Kidney epithelial cell (primary cell): ENCODE measurements at regions not wholly inside any gene's neighbourhood (a gene's known extent, or its start where the extent isn't known, plus 50 kb on each side); places are given as distances from the start of the nearest gene placed in this dataset.
"Not testable (repeated sequence)": the region's sequence is repeated elsewhere in the genome, so short reads cannot be mapped to it uniquely, and the experiment has no call there.

Experiments
- DNase-seq: peaks from one replicate; pipeline ENCODE4 v3.0.0-alpha.2; 2010; ENCODE audit warnings: low read depth
- H3K27me3 ChIP-seq: 2 replicates; pipeline ENCODE4 v1.6.0; 2011; ENCODE audit warnings: low read length; ENCODE audit not compliant: control insufficient read depth, insufficient read depth
- H3K36me3 ChIP-seq: 2 replicates; pipeline ENCODE4 v1.5.1; 2011; ENCODE audit warnings: low read length; ENCODE audit not compliant: control insufficient read depth, insufficient read depth
- H3K4me3 ChIP-seq: 2 replicates; pipeline ENCODE4 v1.5.1; 2011; ENCODE audit warnings: low read depth, mild to moderate bottlenecking, control low read depth, low read length
- TF ChIP-seq, protein P1 (sequence below): IDR thresholded peaks from 2 replicates; pipeline ENCODE4 v1.5.1; 2011; ENCODE audit warnings: mild to moderate bottlenecking, moderate library complexity, low read length, control low read depth, inconsistent platforms; ENCODE audit not compliant: insufficient read depth, poor library complexity, severe bottlenecking

DNA sequence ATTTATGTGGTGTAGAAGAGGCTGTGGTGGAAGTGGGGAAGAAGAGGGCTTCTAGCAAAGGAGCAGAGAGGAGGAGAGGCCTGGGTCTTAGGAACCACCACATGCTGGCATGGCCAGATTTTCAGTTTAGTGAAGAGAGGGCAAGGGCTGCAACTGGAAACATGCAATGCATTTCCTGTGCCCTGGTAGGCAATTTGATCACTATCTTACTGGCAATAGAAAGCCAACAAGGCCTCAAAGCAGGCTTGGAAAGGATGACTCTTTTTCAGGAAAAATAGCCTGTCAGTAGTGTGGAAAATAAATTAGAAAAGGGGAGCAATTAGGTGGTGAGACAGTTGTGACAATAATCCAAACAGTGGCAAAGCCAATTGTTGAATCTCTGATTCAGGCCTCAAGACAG is 501.9 kb upstream of the ZFP42 start:
- Histone ChIP-seq H3K4me3 (no peak overlapping the region), H3K27me3 (no peaks in the 10 kb centered on the region), H3K36me3 (no peaks in the 10 kb centered on the region)
- no peak for DNase-seq
- TF ChIP-seq, protein P1, sequence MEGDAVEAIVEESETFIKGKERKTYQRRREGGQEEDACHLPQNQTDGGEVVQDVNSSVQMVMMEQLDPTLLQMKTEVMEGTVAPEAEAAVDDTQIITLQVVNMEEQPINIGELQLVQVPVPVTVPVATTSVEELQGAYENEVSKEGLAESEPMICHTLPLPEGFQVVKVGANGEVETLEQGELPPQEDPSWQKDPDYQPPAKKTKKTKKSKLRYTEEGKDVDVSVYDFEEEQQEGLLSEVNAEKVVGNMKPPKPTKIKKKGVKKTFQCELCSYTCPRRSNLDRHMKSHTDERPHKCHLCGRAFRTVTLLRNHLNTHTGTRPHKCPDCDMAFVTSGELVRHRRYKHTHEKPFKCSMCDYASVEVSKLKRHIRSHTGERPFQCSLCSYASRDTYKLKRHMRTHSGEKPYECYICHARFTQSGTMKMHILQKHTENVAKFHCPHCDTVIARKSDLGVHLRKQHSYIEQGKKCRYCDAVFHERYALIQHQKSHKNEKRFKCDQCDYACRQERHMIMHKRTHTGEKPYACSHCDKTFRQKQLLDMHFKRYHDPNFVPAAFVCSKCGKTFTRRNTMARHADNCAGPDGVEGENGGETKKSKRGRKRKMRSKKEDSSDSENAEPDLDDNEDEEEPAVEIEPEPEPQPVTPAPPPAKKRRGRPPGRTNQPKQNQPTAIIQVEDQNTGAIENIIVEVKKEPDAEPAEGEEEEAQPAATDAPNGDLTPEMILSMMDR: no peak

DNA sequence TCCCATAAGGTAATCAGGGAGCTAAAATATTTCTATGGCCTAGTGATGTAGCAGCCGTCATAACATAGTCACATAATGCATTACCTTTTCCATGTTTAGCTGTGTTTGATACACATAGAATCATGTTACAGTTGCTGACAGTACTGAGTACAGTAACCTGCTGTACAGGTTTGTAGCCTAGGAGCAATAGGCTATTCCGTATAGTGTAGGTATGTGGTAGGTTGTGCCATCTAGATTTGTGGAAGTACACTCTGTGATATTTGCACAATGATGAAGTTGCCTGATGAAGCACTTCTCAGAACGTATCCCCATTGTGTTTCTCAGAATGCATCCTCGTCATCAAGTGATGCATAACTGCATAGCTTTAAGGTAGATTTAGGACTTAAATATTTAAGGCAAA is 495.6 kb upstream of the ZFP42 start:
- no peak overlapping the region for H3K4me3 ChIP-seq
- TF ChIP-seq, protein P1: no peak
- no peaks in the 10 kb centered on the region for H3K36me3 ChIP-seq
- no peak for DNase-seq
- H3K27me3 ChIP-seq: no peaks in the 10 kb centered on the region

DNA sequence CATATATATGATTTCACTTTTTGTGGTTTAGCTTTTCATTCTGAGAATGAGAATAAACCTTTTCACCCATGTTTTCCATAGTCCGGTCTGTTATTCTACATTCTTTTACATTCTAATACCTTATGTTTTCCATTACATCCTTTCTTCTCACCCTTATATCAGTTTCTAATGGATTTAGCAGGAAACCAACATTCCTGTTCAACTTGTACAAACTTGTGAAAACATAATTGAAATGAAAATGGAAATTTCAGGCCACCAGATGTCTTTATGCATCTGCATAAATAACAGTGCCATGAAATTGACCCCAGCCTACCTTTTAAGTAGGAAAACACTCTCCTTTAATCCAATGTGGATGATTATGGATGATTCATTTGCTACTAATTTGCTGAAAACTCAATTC is 494.8 kb upstream of the ZFP42 start:
- Histone ChIP-seq H3K4me3 (no peak overlapping the region), H3K27me3 (no peaks in the 10 kb centered on the region), H3K36me3 (no peaks in the 10 kb centered on the region)
- no peak for DNase-seq
- TF ChIP-seq, protein P1: no peak

DNA sequence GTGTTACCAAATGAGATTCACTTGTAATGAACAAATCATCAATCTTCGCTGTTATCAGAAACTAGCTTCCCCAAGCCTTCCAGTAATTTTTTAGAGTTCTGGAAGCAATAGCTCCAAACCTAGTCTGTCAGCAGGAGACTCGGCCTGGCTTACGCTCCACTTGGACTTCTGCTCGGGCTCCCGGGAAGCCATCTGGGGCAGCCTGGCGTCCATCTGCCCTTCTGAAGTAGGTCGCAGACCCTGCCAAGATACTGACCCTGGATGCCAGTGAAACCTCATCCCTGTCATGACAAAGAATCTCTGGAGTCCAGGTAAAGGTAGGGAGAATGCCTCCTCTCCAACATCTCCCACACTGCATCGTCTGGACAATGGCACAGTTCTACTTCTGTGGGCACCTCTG is 493.8 kb upstream of the ZFP42 start:
- Histone ChIP-seq H3K27me3 (no peaks in the 10 kb centered on the region), H3K36me3 (no peaks in the 10 kb centered on the region), H3K4me3 (no peak overlapping the region)
- TF ChIP-seq, protein P1: no peak
- DNase-seq: no peak

DNA sequence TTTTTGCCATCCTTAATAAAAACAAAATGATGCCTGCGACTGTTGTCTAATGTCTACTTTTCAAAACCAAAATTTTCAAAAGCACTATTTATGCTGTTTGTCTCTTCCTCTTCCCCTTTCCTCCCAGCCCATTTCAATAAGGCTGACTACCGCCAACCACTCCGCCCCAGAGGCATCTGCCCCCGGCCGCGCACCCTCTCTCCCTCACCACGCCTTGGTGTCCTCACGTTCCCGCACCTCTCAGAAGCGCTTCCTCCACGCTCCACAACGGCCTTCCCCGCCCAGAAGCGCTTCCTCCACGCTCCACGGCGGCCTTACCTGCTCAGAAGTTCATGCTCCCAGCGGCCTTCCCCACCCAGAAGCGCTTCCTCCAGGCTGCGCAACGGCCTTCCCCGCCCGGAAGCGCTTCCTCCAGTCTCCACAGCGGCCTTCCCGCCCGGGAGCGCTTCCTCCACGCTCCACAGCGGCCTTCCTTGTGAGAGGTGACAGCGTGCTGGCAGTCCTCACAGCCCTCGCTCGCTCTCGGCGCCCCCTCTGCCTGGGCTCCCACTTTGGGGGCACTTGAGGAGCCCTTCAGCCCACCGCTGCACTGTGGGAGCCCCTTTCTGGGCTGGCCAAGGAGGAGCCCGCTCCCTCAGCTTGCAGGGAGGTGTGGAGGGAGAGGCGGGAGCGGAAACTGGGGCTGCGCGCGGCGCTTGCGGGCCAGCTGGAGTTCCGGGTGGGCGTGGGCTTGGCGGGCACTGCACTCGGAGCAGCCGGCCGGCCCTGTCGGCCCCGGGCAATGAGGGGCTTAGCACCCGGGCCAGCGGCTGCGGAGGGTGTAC is 490.4 kb upstream of the ZFP42 start:
- Histone ChIP-seq H3K36me3 (no peaks in the 10 kb centered on the region), H3K27me3 (no peaks in the 10 kb centered on the region), H3K4me3 (no peak overlapping the region)
- no peak for DNase-seq
- TF ChIP-seq, protein P1: no peak

DNA sequence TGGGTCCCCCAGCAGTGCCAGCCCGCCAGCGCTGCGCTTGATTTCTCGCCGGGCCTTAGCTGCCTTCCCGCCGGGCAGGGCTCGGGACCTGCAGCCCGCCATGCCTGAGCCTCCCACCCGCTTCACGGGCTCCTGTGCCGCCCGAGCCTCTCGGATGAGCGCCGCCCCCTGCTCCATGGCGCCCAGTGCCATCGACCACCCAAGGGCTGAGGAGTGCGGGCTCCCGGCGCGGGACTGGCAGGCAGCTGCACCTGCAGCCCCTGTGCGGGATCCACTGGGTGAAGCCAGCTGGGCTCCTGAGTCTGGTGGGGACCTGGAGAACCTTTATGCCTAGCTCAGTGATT is 489.8 kb upstream of the ZFP42 start:
- DNase-seq, H3K27me3 ChIP-seq, H3K36me3 ChIP-seq, H3K4me3 ChIP-seq: not testable (repeated sequence)
